MM.1S (cell line): ENCODE measurements at regions not wholly inside any gene's neighbourhood (a gene's known extent, or its start where the extent isn't known, plus 50 kb on each side); places are given as distances from the start of the nearest gene placed in this dataset.

Experiments used
- EZH2 ChIP-seq: fragments of 300-600 bp; sonication (generic); optimal IDR thresholded peaks from 2 replicates; pipeline ENCODE3; 2017; ENCODE audit warnings: low read depth, mild to moderate bottlenecking, antibody characterized with exemption, low read length, mixed read lengths
- TF ChIP-seq, protein P1 (sequence below): fragments of 300-600 bp; sonication (generic); IDR thresholded peaks from 2 replicates; pipeline ENCODE4 v1.5.1; 2016; ENCODE audit warnings: antibody characterized with exemption, low read length, mixed read lengths

DNA sequence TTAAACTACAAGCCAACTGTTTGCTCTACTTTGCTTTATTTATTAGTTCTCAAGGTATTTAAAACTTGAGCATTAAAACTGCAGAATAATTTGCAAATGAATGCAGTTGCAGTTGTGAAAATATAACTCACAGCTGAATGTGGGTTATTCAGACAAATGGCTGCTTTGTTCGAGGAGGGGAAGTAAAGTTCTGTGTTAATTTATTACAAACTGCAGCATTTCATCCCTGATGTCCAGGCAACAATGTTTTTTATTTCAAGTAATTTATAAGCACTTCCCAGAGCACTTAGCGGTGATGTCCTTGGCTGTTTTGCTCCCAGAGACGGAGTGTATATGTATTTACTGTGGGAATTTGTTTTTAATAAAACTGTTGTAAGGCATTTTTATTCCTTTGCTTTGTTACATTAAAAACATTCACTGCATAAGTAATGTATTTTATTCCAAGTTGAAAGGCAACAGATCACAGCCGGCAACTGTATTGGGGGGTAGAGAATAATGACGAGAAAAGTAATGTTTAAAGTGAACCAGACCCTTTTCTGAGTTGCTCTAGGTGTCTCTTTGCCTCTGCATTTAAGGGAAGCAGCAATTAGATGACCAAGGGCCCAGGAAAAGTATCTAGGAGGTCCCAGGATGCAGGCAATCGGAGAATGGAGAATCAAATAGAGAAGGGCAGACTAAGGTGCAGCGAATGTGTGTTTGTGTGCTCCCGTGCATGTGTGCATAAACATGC is 291.2 kb upstream of the SALL1 start:
- TF ChIP-seq, protein P1, sequence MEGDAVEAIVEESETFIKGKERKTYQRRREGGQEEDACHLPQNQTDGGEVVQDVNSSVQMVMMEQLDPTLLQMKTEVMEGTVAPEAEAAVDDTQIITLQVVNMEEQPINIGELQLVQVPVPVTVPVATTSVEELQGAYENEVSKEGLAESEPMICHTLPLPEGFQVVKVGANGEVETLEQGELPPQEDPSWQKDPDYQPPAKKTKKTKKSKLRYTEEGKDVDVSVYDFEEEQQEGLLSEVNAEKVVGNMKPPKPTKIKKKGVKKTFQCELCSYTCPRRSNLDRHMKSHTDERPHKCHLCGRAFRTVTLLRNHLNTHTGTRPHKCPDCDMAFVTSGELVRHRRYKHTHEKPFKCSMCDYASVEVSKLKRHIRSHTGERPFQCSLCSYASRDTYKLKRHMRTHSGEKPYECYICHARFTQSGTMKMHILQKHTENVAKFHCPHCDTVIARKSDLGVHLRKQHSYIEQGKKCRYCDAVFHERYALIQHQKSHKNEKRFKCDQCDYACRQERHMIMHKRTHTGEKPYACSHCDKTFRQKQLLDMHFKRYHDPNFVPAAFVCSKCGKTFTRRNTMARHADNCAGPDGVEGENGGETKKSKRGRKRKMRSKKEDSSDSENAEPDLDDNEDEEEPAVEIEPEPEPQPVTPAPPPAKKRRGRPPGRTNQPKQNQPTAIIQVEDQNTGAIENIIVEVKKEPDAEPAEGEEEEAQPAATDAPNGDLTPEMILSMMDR = no peak
- no peak for TF ChIP-seq EZH2
